Esophagus squamous epithelium (tissue), 4 donors: ENCODE measurements at regions not wholly inside any gene's neighbourhood (a gene's known extent, or its start where the extent isn't known, plus 50 kb on each side); places are given as distances from the start of the nearest gene placed in this dataset.

Source experiments
- POLR2A ChIP-seq, 4 donors: fragments of 450-650 bp; IDR thresholded peaks; one replicate each; pipeline ENCODE4 v1.6.1; 2017; ENCODE audit warnings: antibody characterized with exemption in 4 of 4, mild to moderate bottlenecking in 4 of 4, moderate library complexity in 3 of 4
- TF ChIP-seq, protein P1 (sequence below), 6 experiments: fragments of 450-650 bp in 4 of 6; fragments of 200-600 bp in 2 of 6; sonication (generic) in 2 of 6; IDR thresholded peaks; one replicate each; pipeline ENCODE4 v1.5.1; 2016 to 2019; ENCODE audit warnings: antibody characterized with exemption in 6 of 6, mild to moderate bottlenecking in 4 of 6, moderate library complexity in 4 of 6

DNA sequence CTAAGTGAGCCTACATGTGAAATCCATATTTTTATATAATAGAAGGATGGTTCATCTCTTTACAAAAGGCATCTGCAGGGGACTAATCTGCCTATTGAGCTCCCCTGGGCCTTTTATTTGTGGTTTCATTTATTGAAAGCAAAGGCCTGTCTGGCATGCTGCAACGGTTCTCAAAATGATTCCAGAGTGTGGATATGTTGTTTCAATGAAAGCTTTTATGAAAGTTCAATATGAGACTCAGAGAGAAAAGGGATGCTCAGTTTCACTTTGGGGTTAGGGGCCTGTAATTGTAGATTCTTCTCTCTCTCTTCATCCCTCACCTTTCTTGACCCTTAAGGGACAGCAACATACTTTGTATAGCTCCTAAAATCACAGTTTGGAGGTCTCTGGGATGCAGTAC, 204.2 kb upstream of the CASK start:
- TF ChIP-seq, protein P1, sequence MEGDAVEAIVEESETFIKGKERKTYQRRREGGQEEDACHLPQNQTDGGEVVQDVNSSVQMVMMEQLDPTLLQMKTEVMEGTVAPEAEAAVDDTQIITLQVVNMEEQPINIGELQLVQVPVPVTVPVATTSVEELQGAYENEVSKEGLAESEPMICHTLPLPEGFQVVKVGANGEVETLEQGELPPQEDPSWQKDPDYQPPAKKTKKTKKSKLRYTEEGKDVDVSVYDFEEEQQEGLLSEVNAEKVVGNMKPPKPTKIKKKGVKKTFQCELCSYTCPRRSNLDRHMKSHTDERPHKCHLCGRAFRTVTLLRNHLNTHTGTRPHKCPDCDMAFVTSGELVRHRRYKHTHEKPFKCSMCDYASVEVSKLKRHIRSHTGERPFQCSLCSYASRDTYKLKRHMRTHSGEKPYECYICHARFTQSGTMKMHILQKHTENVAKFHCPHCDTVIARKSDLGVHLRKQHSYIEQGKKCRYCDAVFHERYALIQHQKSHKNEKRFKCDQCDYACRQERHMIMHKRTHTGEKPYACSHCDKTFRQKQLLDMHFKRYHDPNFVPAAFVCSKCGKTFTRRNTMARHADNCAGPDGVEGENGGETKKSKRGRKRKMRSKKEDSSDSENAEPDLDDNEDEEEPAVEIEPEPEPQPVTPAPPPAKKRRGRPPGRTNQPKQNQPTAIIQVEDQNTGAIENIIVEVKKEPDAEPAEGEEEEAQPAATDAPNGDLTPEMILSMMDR (IDR thresholded peaks at IDR 0.05) = no peak
- TF ChIP-seq POLR2A (IDR thresholded peaks at IDR 0.05) = no peak
